ENCODE measurements at regions not wholly inside any gene's neighbourhood (a gene's known extent, or its start where the extent isn't known, plus 50 kb on each side); places are given as distances from the start of the nearest gene placed in this dataset.

GRCh38 chr10:130869179-130869841 is 442.2 kb downstream of the TCERG1L start:
- Histone ChIP-seq H3K9me2 (replicated peaks; ENCODE audit: low read length) (no peaks in the 10 kb centered on the region), H3K4me2 (ENCODE audit: low read length) (no peak overlapping the region), H3K36me3 (ENCODE audit: low read depth, low read length) (no peaks in the 10 kb centered on the region), H3K4me3 (ENCODE audit: low read length) (no peak overlapping the region), H3K4me1 (ENCODE audit: insufficient read depth, low read length) (no peaks in the 10 kb centered on the region), H3F3A (ENCODE audit: low read length, unreplicated experiment) (no peaks in the 10 kb centered on the region), H3K79me2 (ENCODE audit: low read length) (no peaks in the 10 kb centered on the region), H4K20me1 (ENCODE audit: low read length) (no peaks in the 10 kb centered on the region), H2AFZ (ENCODE audit: low read length) (no peak overlapping the region), H3K27ac (ENCODE audit: low read length) (no peak overlapping the region), H3K9me3 (ENCODE audit: low read length) (no peaks in the 10 kb centered on the region), H3K9ac (ENCODE audit: low read length) (no peak overlapping the region), H3K27me3 (ENCODE audit: low read length) (no peaks in the 10 kb centered on the region)
- ChIA-PET CTCF (no interaction called here), POLR2A (ENCODE audit: unreplicated experiment) (no interaction called here)
- DNase-seq: no peak
- no peak for TF ChIP-seq EZH2 (IDR thresholded peaks at IDR 0.05; ENCODE audit: low read length, unreplicated experiment)
- TF ChIP-seq EZH2phosphoT487 (IDR thresholded peaks at IDR 0.05; ENCODE audit: borderline replicate concordance, low read length): no peak
- no peak for TF ChIP-seq CTCF (conservative IDR thresholded peaks at IDR 0.05; ENCODE audit: low read depth, low read length)
- intact Hi-C loops (cut with micrococcal nuclease): no loop called here
- no TSS peak for BruUV-seq (replicated peaks)
- ATAC-seq: no peak

GRCh38 chr10:130871406-130871805 is 440.1 kb downstream of the TCERG1L start:
- intact Hi-C loops (cut with micrococcal nuclease): no loop called here
- no peaks in the 10 kb centered on the region for H3K36me3 ChIP-seq (ENCODE audit: low read depth, low read length)
- no peak for TF ChIP-seq CTCF (conservative IDR thresholded peaks at IDR 0.05; ENCODE audit: low read depth, low read length)
- TF ChIP-seq EZH2 (IDR thresholded peaks at IDR 0.05; ENCODE audit: low read length, unreplicated experiment): no peak
- no peak for TF ChIP-seq EZH2phosphoT487 (IDR thresholded peaks at IDR 0.05; ENCODE audit: borderline replicate concordance, low read length)
- ChIA-PET CTCF (no interaction called here), POLR2A (ENCODE audit: unreplicated experiment) (no interaction called here)
- BruUV-seq (replicated peaks): no TSS peak
- no peak overlapping the region for H3K4me2 ChIP-seq (ENCODE audit: low read length)
- H4K20me1 ChIP-seq (ENCODE audit: low read length): no peaks in the 10 kb centered on the region
- no peak for ATAC-seq
- DNase-seq: no peak
- no peaks in the 10 kb centered on the region for H3K79me2 ChIP-seq (ENCODE audit: low read length)
- H3K9ac ChIP-seq (ENCODE audit: low read length): no peak overlapping the region
- H3K9me3 ChIP-seq (ENCODE audit: low read length): no peaks in the 10 kb centered on the region
- no peaks in the 10 kb centered on the region for H3K4me1 ChIP-seq (ENCODE audit: insufficient read depth, low read length)
- no peaks in the 10 kb centered on the region for H3K27me3 ChIP-seq (ENCODE audit: low read length)
- H3K4me3 ChIP-seq (ENCODE audit: low read length): no peak overlapping the region
- no peaks in the 10 kb centered on the region for H3F3A ChIP-seq (ENCODE audit: low read length, unreplicated experiment)
- no peak overlapping the region for H2AFZ ChIP-seq (ENCODE audit: low read length)
- no peaks in the 10 kb centered on the region for H3K9me2 ChIP-seq (replicated peaks; ENCODE audit: low read length)
- H3K27ac ChIP-seq (ENCODE audit: low read length): no peak overlapping the region

GRCh38 chr10:130873636-130874035 is 437.9 kb downstream of the TCERG1L start:
- no peaks in the 10 kb centered on the region for H4K20me1 ChIP-seq (ENCODE audit: low read length)
- no peaks in the 10 kb centered on the region for H3K79me2 ChIP-seq (ENCODE audit: low read length)
- no peak overlapping the region for H2AFZ ChIP-seq (ENCODE audit: low read length)
- no peak overlapping the region for H3K4me2 ChIP-seq (ENCODE audit: low read length)
- ChIA-PET CTCF (no interaction called here), POLR2A (ENCODE audit: unreplicated experiment) (no interaction called here)
- no peak overlapping the region for H3K9ac ChIP-seq (ENCODE audit: low read length)
- no TSS peak for BruUV-seq (replicated peaks)
- H3K27me3 ChIP-seq (ENCODE audit: low read length): no peaks in the 10 kb centered on the region
- DNase-seq (no peak), ATAC-seq (no peak)
- no peaks in the 10 kb centered on the region for H3F3A ChIP-seq (ENCODE audit: low read length, unreplicated experiment)
- H3K9me3 ChIP-seq (ENCODE audit: low read length): no peaks in the 10 kb centered on the region
- no peak overlapping the region for H3K4me3 ChIP-seq (ENCODE audit: low read length)
- no peak overlapping the region for H3K27ac ChIP-seq (ENCODE audit: low read length)
- H3K36me3 ChIP-seq (ENCODE audit: low read depth, low read length): no peaks in the 10 kb centered on the region
- H3K9me2 ChIP-seq (replicated peaks; ENCODE audit: low read length): no peaks in the 10 kb centered on the region
- intact Hi-C loops (cut with micrococcal nuclease): no loop called here
- H3K4me1 ChIP-seq (ENCODE audit: insufficient read depth, low read length): no peaks in the 10 kb centered on the region
- TF ChIP-seq EZH2phosphoT487 (IDR thresholded peaks at IDR 0.05; ENCODE audit: borderline replicate concordance, low read length) (no peak), CTCF (conservative IDR thresholded peaks at IDR 0.05; ENCODE audit: low read depth, low read length) (no peak), EZH2 (IDR thresholded peaks at IDR 0.05; ENCODE audit: low read length, unreplicated experiment) (no peak)
